PC-9 (cell line): ENCODE measurements at regions not wholly inside any gene's neighbourhood (a gene's known extent, or its start where the extent isn't known, plus 50 kb on each side); places are given as distances from the start of the nearest gene placed in this dataset.

ENCODE experiments used
- BruUV-seq: library from RNA; stranded (reverse); fragments of 400-500 nt; replicated peaks from 2 replicates; lab custom pipeline; 2021; lab: Mats Ljungman, UMichigan
- CTCF ChIA-PET: fragments of 300-600 bp; sonication (Branson Sonifier 250); formaldehyde crosslinking; loops from one replicate; lab custom pipeline; 2022; ENCODE audit warnings: antibody characterized with exemption; lab: Charles Lee
- POLR2A ChIA-PET: fragments of 300-600 bp; sonication (Branson Sonifier 250); formaldehyde crosslinking; loops from one replicate; lab custom pipeline; 2022; ENCODE audit warnings: antibody characterized with exemption; ENCODE audit not compliant: unreplicated experiment; lab: Charles Lee
- DNase-seq, 2 experiments: peaks; one replicate each; pipeline versions ENCODE4 v3.0.0 to v3.0.0-alpha.2; 2015 to 2022; ENCODE audit warnings: mixed read lengths in 1 of 2
- H2AFZ ChIP-seq: fragments of 200-600 bp; sonication (generic); 2 replicates; pipeline ENCODE4 v1.8.1; 2017; ENCODE audit warnings: antibody characterized with exemption
- H3F3A ChIP-seq: fragments of 200-600 bp; sonication (generic); 2 replicates; pipeline ENCODE4 v1.8.1; 2017; ENCODE audit warnings: antibody characterized with exemption, mild to moderate bottlenecking, low read depth; ENCODE audit not compliant: insufficient read depth
- H3K27ac ChIP-seq: fragments of 200-600 bp; sonication (generic); 2 replicates; pipeline ENCODE4 v1.6.1; 2016; ENCODE audit warnings: mixed run types
- H3K27me3 ChIP-seq: fragments of 200-600 bp; sonication (generic); 2 replicates; pipeline ENCODE4 v1.6.1; 2016; ENCODE audit warnings: low read depth, mixed run types; ENCODE audit not compliant: insufficient read depth
- H3K36me3 ChIP-seq: fragments of 200-600 bp; sonication (generic); 2 replicates; pipeline ENCODE4 v1.6.1; 2016; ENCODE audit warnings: low read depth, mixed run types
- H3K4me1 ChIP-seq: fragments of 200-600 bp; sonication (generic); replicated peaks from 2 replicates; pipeline ENCODE4 v1.6.1; 2016; ENCODE audit warnings: mixed run types; ENCODE audit not compliant: insufficient read depth
- H3K4me2 ChIP-seq: fragments of 200-600 bp; sonication (generic); 2 replicates; pipeline ENCODE4 v1.6.1; 2017; ENCODE audit warnings: mixed run types
- H3K4me3 ChIP-seq: fragments of 200-600 bp; sonication (generic); 2 replicates; pipeline ENCODE4 v1.6.1; 2016; ENCODE audit warnings: mixed run types
- H3K79me2 ChIP-seq: fragments of 200-600 bp; sonication (generic); 2 replicates; pipeline ENCODE4 v1.6.1; 2017; ENCODE audit warnings: low read depth, mixed run types
- H3K9me2 ChIP-seq: fragments of 200-600 bp; sonication (generic); 2 replicates; pipeline ENCODE4 v1.8.1; 2017; ENCODE audit warnings: mild to moderate bottlenecking; ENCODE audit not compliant: insufficient read depth
- H3K9me3 ChIP-seq: fragments of 200-600 bp; sonication (generic); 2 replicates; pipeline ENCODE4 v1.8.1; 2016; ENCODE audit warnings: low read depth; ENCODE audit not compliant: insufficient read depth
- H4K20me1 ChIP-seq: fragments of 200-600 bp; sonication (generic); 2 replicates; pipeline ENCODE4 v1.8.1; 2017; ENCODE audit not compliant: insufficient read depth
- EZH2 ChIP-seq: fragments of 200-600 bp; sonication (generic); IDR thresholded peaks from 2 replicates; pipeline ENCODE4 v1.8.0; 2017; ENCODE audit warnings: antibody characterized with exemption, low read depth
- intact Hi-C: fragments of 100-400 bp; cut with micrococcal nuclease; formaldehyde crosslinking; loops from one replicate; pipeline ENCODE4 v1.10.0; 2022; ENCODE audit not compliant: unreplicated experiment
- TF ChIP-seq, protein P1 (sequence below): fragments of 200-600 bp; sonication (generic); conservative IDR thresholded peaks from 2 replicates; pipeline ENCODE4 v1.6.1; 2017; ENCODE audit warnings: mixed run types, antibody characterized with exemption, mild to moderate bottlenecking, moderate library complexity

DNA sequence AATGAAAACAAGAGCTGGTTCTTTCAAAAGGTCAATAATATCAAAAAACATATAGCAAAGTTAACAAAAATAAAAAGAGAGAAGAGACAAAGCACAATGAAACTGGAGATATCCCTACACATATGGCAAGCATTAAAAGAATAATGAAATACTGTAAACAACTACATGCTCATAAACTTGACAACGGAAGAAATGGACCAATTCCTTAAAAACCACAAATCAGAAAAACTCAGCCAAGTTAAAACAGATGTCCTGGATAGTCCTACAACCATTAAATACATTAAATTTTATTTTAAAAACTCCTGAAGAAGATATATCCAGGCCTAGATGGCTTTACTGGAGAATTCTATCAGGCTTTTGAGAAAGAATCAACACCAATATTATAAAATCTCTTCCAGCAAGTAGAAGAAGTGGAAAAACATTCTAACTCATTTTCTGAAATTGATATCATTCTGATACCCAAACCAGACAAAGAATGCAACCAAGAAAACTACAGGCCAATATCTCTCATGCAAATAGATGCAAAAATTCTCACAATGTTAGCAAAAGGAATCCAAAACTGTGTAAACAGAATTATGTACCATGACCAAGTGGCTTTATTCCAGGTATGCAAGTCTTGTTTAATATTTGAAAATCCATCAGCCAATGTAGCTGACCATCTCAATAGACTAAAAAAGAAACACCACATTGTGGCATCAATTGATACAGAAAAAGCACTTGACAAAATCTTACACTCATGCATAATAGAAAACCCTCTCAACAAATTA lies 56.1 kb upstream of the LRRC7 start:
- no TSS peak for BruUV-seq
- H2AFZ ChIP-seq: no peak overlapping the region
- peaks cover 5% of the 10 kb centered on the region; the same call in 1 of the 2 replicates for H3K9me2 ChIP-seq
- intact Hi-C loops: no loop called here
- POLR2A ChIA-PET: no interaction called here
- TF ChIP-seq, protein P1, sequence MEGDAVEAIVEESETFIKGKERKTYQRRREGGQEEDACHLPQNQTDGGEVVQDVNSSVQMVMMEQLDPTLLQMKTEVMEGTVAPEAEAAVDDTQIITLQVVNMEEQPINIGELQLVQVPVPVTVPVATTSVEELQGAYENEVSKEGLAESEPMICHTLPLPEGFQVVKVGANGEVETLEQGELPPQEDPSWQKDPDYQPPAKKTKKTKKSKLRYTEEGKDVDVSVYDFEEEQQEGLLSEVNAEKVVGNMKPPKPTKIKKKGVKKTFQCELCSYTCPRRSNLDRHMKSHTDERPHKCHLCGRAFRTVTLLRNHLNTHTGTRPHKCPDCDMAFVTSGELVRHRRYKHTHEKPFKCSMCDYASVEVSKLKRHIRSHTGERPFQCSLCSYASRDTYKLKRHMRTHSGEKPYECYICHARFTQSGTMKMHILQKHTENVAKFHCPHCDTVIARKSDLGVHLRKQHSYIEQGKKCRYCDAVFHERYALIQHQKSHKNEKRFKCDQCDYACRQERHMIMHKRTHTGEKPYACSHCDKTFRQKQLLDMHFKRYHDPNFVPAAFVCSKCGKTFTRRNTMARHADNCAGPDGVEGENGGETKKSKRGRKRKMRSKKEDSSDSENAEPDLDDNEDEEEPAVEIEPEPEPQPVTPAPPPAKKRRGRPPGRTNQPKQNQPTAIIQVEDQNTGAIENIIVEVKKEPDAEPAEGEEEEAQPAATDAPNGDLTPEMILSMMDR: no peak
- no peak for TF ChIP-seq EZH2
- no peaks in the 10 kb centered on the region for H4K20me1 ChIP-seq
- no peaks in the 10 kb centered on the region for H3K4me1 ChIP-seq
- no peaks in the 10 kb centered on the region for H3K36me3 ChIP-seq
- CTCF ChIA-PET: no interaction called here
- H3K27ac ChIP-seq: no peak overlapping the region
- no peak for DNase-seq
- H3K4me2 ChIP-seq: no peak overlapping the region
- no peak overlapping the region for H3K4me3 ChIP-seq
- no peaks in the 10 kb centered on the region for H3F3A ChIP-seq
- H3K9me3 ChIP-seq: no peaks in the 10 kb centered on the region
- no peaks in the 10 kb centered on the region for H3K27me3 ChIP-seq
- no peaks in the 10 kb centered on the region for H3K79me2 ChIP-seq

GRCh38 chr1:69513601-69514000 lies 54.1 kb upstream of the LRRC7 start:
- Histone ChIP-seq H3K4me1 (no peaks in the 10 kb centered on the region), H3K9me3 (no peaks in the 10 kb centered on the region), H4K20me1 (no peaks in the 10 kb centered on the region), H3K27ac (no peak overlapping the region), H3K4me2 (no peak overlapping the region), H2AFZ (no peak overlapping the region), H3K9me2 (no peaks in the 10 kb centered on the region), H3F3A (no peaks in the 10 kb centered on the region), H3K4me3 (no peak overlapping the region), H3K79me2 (no peaks in the 10 kb centered on the region), H3K27me3 (no peaks in the 10 kb centered on the region), H3K36me3 (no peaks in the 10 kb centered on the region)
- TF ChIP-seq EZH2: no peak
- TF ChIP-seq, protein P1: no peak
- ChIA-PET POLR2A (no interaction called here), CTCF (no interaction called here)
- no peak for DNase-seq
- intact Hi-C loops: no loop called here
- BruUV-seq: no TSS peak
